HT1080 (cell line): ENCODE measurements at regions not wholly inside any gene's neighbourhood (a gene's known extent, or its start where the extent isn't known, plus 50 kb on each side); places are given as distances from the start of the nearest gene placed in this dataset.

Source experiments
- DNase-seq: peaks from one replicate; pipeline ENCODE4 v3.0.0-alpha.2; 2015; ENCODE audit warnings: low read depth

DNA sequence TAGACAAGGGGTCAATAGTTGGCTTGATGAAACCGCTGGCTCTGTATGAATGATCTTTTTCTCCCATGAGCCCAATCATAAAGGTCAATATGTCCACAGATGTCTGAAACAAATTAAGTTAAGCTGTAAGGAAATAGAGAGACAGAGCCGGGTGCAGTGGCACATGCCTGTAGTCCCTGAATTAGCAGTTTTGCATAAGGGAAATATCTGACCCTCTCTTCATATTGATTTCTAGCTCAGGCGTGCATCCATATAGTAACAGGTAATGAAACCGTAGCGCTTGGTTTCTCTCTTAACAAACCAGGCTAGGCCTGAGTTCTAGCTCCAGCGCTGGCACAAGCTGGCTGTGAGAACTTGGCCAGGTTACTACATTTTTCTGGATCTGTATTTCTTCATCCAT is 118.1 kb upstream of the ERCC6L2 start:
- no peak for DNase-seq

GRCh38 chr9:95756986-95757385 is 118.5 kb upstream of the ERCC6L2 start:
- peak; percentile 51 for DNase-seq

DNA sequence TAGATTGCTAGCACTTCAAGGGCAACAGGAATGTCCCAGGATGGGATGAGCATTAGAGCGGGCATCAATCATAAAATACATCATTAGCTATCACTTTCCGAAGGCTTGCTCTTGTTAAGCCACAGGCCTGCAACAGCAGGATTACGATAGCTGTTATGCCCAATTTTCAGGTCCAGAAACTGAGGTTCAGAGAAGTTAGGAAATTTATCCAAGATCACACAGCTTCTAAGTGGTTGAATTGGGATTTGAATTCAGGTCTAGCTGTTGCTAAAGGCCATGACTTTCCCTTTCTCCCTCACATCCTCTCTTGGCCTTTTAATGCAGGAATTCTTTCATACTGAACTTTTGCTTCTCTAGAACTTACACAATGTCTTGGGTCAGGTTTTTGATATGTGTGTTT is 119.4 kb upstream of the ERCC6L2 start:
- no peak for DNase-seq

- DNase-seq, result no peak
Measured at GRCh38 chr9:95755421-95755730, 120.1 kb upstream of the ERCC6L2 start.

DNA sequence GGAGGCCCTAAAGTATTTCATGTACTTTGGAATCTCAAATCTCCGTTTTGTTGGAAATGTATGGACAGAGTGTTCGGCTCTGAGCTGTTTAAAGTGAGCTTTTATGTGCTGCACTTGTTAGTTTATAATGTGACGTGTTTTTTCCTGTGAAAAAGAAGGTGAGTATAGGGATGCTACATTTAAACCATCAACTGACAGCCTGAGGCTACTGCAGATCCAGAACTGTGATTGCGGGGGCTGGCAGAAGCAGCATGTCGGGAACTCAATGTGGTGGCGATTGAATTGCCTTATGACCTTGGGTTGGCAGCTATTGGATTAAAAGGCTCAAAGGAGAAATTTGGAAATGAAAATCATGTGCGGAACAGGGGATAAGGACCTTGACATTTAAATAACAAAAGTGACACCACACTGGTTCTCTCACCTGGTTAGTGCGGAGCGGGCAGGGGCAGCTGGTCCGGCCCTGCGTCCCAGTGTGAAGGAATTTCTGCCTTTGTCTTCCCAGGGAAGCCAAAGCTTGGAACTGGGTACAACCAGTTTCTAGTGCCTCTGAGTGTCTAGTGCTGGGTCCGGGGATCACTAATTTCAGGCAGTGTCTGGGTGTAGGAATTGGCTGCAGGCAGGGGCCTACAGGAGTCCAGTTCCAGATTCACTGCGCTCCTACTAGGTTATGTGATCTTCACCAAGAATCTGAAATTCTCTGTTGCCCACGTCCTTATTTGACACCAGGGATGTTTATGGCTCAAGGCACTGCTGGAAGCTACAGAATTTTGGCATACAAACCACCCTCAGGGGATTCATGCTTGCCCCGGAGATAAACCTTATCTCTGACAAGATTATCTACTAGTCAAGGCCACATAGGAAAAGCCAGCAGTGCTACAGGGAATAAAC is 120.7 kb upstream of the ERCC6L2 start:
- DNase-seq, result no peak

- no peak for DNase-seq
Measured at GRCh38 chr9:95753762-95754465, 121.6 kb upstream of the ERCC6L2 start.

- DNase-seq, result no peak
Measured at GRCh38 chr9:95752129-95752731, 123.3 kb upstream of the ERCC6L2 start.

DNA sequence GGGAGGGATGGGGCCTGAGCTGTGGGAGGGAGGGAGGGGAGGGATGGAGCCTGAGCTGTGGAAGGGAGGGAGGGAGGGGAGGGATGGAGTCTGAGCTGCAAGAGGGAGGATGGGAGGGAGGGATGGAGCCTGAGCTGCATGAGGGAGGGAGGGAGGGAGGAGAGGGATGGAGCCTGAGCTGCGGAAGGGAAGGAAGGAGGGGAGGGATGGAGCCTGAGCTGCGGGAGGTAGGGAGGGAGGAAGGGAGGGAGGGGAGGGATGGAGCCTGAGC is 124.0 kb upstream of the ERCC6L2 start:
- DNase-seq, result no peak

DNA sequence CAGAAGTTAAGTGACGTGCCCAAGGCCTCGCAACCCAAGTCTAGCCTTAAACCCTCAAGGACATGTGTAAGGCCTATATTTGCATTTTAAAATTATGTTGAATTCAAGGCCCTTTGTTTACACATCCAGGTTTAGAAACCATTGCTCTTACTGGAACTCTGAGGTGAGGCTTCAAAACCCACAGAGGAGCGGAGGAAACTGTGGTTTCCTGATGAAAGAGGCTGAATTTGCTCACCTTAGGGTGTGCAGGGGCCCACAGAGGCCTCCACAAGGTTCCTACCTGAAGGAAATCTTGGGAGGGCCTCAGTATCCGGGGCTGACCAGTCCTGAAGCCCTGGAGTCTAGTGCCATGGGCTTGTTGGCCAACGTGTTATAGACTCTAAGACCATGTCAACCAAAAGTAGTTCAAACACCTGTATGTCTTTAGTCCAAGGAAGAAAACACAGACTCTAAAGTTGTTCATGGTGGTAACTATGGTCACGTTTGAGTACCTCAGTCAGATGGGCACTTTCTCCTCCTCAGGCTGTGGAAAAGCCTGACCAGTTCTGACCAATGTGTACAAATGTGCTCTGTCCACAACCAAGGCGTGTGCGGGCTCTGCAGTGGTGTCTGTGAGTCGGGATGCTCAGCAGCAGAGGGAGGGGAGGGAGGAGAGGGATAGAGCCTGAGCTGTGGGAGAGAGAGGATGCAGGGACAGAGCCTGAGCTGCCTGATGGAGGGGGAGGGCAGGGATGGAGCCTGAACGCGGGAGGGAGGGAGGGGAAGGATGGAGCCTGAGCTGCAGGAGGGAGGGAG is 124.6 kb upstream of the ERCC6L2 start:
- no peak for DNase-seq

DNA sequence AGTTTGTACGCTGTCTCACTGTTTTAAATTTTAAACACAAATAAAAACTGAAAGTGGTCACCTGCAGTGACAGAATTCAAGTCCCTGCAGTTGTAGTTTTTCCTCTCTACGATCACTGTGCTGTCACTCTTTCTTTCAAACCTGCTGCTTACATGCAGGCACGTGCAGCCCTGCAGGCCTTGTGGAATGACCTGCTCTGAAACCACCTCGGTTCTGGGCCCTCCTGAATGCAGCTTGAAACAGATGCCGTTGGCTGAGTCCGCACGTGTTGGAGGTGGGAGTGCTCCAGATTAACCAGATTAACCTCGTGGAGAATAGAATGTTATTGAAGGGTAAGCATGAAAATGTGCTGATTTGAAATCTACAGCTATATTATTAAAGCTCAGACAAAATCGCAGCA is 126.0 kb upstream of the ERCC6L2 start:
- DNase-seq, result no peak

GRCh38 chr9:95746408-95747180 is 128.9 kb upstream of the ERCC6L2 start:
- peak; percentile 15 for DNase-seq

GRCh38 chr9:95742821-95743220 is 132.7 kb upstream of the ERCC6L2 start:
- no peak for DNase-seq

GRCh38 chr9:95741631-95742030 is 133.9 kb upstream of the ERCC6L2 start:
- DNase-seq, result no peak

GRCh38 chr9:95740217-95741004 is 135.1 kb upstream of the ERCC6L2 start:
- DNase-seq, result no peak

GRCh38 chr9:95738438-95738837 is 137.1 kb upstream of the ERCC6L2 start:
- no peak for DNase-seq

DNA sequence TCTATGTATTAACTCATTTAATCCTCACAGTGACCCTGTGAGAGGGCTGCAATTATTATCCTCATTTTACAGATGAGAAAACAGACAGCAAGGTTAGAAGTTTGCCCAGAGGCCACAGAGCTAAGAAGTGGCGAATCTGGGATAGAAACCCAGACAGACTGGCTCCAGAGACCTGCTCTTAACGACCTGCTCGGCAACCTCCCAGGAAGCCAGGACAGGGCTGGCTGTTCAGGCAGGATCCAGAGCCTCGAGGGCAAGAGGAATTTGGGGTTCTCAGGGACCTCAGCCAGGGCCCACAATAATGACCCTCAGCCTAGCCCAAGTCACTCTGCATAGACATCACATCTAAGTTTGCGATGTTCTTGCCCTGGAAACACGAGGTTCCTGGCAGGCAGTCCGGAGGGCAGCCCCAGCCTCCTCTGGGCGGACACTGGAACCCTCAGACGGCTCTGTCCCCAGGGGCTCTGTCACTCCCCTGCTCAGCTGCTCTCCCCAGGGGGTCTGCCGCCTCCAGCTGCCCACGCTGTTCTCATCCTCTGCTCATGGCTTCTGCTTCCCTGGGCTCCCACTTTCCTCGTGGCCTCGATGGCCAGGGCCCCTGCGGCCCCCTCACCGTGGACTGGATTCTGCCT is 138.5 kb upstream of the ERCC6L2 start:
- DNase-seq, result no peak

- DNase-seq, result no peak
Measured at GRCh38 chr9:95736370-95736769, 139.1 kb upstream of the ERCC6L2 start.

DNA sequence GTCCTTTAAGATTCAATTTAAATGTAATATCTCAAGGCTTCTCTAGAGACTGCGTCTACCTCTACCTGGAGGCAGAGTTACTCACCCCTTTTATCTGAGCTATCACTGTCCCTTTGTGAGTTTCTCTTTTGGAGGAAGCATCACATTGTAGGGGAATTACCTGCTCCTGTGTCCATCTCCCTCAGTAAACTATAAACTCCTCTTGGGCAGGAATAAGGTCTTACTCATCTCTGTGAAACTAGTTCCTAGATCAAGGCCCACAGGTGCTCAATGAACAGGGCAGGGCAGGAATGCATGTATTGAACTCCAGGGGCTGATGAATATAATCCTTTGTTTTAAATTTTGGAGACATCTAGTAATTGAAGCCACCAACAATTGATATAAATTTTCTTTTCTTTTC is 139.8 kb upstream of the ERCC6L2 start:
- DNase-seq, result no peak

GRCh38 chr9:95733741-95734666 is 141.5 kb upstream of the ERCC6L2 start:
- DNase-seq, result no peak
